Right atrium auricular region (tissue), 2 donors: ENCODE measurements at regions not wholly inside any gene's neighbourhood (a gene's known extent, or its start where the extent isn't known, plus 50 kb on each side); places are given as distances from the start of the nearest gene placed in this dataset.
A peak's percentile ranks its signal among the peaks of the same experiment; 100 is the strongest.

Experiments used
- DNase-seq: peaks from one replicate; pipeline ENCODE4 v3.0.0-alpha.2; 2019; ENCODE audit warnings: low spot score
- H3K27ac ChIP-seq, 2 donors: fragments of 200-600 bp; sonication (generic); 1 replicate in 1 of 2; 2 replicates in 1 of 2; pipeline ENCODE4 v1.5.1; 2016 to 2019
- H3K27me3 ChIP-seq, 2 donors: fragments of 200-600 bp; sonication (generic); one replicate each; pipeline versions ENCODE4 v1.5.1 to v1.6.0; 2017 to 2019
- H3K36me3 ChIP-seq: fragments of 200-600 bp; sonication (generic); one replicate; pipeline ENCODE4 v1.5.1; 2016
- H3K4me1 ChIP-seq, 2 donors: fragments of 200-600 bp; sonication (generic); one replicate each; pipeline versions ENCODE4 v1.5.1 to v1.6.0; 2017 to 2019
- H3K4me3 ChIP-seq, 2 donors: fragments of 200-600 bp; sonication (generic); 1 replicate in 1 of 2; 2 replicates in 1 of 2; pipeline ENCODE4 v1.5.1; 2017 to 2019; ENCODE audit warnings: mild to moderate bottlenecking in 1 of 2, moderate library complexity in 1 of 2
- H3K9me3 ChIP-seq, 2 donors: fragments of 200-600 bp; sonication (generic); one replicate each; pipeline ENCODE4 v1.5.1; 2019
- TF ChIP-seq, protein P1 (sequence below), 2 donors: fragments of 200-600 bp; sonication (generic); IDR thresholded peaks; one replicate each; pipeline ENCODE4 v1.5.1; 2019; ENCODE audit warnings: antibody characterized with exemption in 2 of 2

DNA sequence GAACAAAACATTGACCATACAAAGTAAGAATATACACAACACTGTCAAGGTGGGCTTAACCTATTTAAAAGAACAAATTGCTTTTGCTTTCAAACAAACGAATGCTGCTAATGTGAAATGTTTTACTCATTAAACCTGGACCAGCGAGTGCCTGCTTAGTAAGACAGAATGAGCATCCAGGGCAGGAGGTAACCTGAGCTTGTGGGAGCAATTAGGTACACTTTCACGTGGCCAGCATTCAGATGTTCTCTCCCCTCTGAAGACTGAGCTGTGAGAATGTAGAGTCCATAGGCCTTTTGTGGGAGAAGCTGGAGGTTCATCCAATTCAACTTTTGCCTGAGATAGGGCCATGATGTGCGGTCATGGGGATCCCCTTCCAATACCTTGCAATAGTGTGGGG is 266.5 kb downstream of the TSN start:
- TF ChIP-seq, protein P1, sequence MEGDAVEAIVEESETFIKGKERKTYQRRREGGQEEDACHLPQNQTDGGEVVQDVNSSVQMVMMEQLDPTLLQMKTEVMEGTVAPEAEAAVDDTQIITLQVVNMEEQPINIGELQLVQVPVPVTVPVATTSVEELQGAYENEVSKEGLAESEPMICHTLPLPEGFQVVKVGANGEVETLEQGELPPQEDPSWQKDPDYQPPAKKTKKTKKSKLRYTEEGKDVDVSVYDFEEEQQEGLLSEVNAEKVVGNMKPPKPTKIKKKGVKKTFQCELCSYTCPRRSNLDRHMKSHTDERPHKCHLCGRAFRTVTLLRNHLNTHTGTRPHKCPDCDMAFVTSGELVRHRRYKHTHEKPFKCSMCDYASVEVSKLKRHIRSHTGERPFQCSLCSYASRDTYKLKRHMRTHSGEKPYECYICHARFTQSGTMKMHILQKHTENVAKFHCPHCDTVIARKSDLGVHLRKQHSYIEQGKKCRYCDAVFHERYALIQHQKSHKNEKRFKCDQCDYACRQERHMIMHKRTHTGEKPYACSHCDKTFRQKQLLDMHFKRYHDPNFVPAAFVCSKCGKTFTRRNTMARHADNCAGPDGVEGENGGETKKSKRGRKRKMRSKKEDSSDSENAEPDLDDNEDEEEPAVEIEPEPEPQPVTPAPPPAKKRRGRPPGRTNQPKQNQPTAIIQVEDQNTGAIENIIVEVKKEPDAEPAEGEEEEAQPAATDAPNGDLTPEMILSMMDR (IDR thresholded peaks at IDR 0.05) = no peak
- DNase-seq = no peak
- no peaks in the 10 kb centered on the region for H3K27me3 ChIP-seq
- H3K4me1 ChIP-seq = no peaks in the 10 kb centered on the region
- H3K27ac ChIP-seq = no peak overlapping the region
- no peak overlapping the region for H3K4me3 ChIP-seq
- no peaks in the 10 kb centered on the region for H3K9me3 ChIP-seq
- H3K36me3 ChIP-seq = no peaks in the 10 kb centered on the region

DNA sequence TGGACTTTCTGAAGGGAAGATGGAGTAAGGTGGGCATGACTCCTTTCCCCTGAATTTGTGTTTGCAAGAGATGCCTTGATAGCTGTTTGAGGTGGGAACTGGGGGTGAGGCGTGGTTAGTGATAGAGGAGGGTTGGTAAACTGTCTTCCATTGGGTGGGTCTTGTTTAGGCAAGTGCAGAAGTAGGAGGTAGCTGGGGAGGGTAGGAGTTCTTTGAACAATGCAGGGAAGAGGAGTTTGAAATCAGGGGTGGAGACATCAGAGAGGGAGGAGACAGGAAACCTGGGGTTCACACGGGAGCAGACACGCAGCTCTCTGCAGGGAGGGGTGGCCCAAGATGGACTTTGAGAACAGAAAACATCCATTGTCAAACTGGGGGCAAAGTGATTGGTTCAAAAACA is 267.1 kb downstream of the TSN start:
- TF ChIP-seq, protein P1 (IDR thresholded peaks at IDR 0.05) = no peak
- no peaks in the 10 kb centered on the region for H3K9me3 ChIP-seq
- no peak overlapping the region for H3K4me3 ChIP-seq

DNA sequence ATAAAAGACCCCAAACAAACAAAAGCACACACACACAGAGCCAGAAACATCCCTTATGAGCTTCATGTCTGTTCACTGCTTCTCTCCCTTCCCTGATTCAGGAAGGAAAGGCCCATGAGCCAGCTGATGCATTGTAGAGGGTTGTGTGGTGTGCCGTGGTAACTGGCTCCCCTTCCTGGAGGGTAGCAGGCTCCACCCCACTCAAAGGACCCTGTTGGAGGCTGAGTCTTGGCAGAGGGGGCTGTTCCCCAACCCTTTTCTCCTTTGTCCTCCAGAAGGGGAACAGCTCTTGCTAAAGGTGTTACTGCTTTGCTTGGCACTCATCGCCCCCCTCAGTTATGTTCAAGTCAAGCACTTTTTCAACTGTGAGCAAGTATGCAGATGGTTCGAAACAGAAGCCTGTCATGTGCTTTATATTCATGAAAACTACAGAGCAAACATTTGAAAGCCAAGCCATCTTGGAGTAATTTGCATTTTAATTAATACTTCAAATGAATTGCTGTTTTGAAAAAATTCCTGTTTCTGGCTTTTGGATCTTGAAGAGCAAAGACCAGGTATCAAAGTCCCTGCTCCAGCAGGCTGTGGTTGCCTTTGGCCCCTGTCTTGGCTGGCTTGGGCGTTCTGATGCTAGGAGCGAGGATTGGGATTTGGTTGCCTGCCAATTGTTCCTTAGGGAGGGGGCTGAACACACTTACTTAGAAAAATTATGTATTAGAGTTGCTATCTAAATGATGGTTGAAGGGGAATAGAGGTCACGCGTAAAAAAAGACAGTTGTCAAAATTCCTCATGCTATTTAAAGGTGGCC is 267.8 kb downstream of the TSN start:
- no peaks in the 10 kb centered on the region for H3K36me3 ChIP-seq
- H3K9me3 ChIP-seq = no peaks in the 10 kb centered on the region
- no peak overlapping the region for H3K27ac ChIP-seq
- H3K27me3 ChIP-seq = no peaks in the 10 kb centered on the region
- TF ChIP-seq, protein P1 (IDR thresholded peaks at IDR 0.05) = no peak
- no peak overlapping the region for H3K4me3 ChIP-seq
- DNase-seq = no peak
- no peaks in the 10 kb centered on the region for H3K4me1 ChIP-seq

More for the DNA sequence above, 267.1 kb downstream of the TSN start:
- H3K27me3 ChIP-seq = no peaks in the 10 kb centered on the region
- no peak overlapping the region for H3K27ac ChIP-seq
- H3K36me3 ChIP-seq = no peaks in the 10 kb centered on the region
- DNase-seq = no peak
- H3K4me1 ChIP-seq = no peaks in the 10 kb centered on the region

DNA sequence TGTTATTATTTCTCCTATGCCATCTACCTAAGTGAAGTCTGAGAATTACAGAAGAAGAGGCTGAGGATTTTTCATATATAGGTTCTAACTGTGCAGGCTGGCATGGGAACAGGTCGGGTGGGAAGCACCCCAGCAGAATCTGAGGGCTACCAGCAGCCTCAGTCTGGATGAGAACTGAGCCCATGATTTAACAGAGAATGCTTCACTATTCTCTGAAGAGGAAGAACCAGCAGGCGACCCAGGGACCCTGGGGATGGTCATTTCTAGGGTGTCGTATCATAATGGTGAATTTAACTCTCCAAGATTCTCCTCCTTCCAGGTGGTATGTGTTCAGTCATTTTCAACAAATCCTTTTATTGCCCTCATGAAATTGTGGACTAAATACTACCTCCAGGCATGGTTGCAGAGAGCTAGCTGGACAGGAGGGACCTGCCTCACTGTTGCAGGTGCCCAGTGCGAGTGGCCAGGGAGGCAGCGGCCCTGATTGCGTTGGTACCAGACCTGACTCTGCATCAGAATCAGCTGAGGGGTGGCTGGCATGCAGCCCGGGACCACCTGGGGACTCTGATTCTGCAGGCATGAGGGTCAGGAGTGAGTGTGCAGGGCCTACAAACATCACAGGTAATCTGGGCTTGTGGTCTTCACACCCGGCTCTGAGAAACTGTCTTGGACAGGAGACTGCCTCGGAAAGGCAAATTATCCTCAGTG is 272.2 kb downstream of the TSN start:
- peaks cover 0 to 4% of the 10 kb centered on the region in 2 donors for H3K9me3 ChIP-seq
- H3K27me3 ChIP-seq = no peaks in the 10 kb centered on the region
- TF ChIP-seq, protein P1 (IDR thresholded peaks at IDR 0.05) = no peak
- H3K4me3 ChIP-seq = no peak overlapping the region
- peak; percentile 38 for DNase-seq
- H3K4me1 ChIP-seq = no peaks in the 10 kb centered on the region
- H3K36me3 ChIP-seq = no peaks in the 10 kb centered on the region
- no peak overlapping the region for H3K27ac ChIP-seq

DNA sequence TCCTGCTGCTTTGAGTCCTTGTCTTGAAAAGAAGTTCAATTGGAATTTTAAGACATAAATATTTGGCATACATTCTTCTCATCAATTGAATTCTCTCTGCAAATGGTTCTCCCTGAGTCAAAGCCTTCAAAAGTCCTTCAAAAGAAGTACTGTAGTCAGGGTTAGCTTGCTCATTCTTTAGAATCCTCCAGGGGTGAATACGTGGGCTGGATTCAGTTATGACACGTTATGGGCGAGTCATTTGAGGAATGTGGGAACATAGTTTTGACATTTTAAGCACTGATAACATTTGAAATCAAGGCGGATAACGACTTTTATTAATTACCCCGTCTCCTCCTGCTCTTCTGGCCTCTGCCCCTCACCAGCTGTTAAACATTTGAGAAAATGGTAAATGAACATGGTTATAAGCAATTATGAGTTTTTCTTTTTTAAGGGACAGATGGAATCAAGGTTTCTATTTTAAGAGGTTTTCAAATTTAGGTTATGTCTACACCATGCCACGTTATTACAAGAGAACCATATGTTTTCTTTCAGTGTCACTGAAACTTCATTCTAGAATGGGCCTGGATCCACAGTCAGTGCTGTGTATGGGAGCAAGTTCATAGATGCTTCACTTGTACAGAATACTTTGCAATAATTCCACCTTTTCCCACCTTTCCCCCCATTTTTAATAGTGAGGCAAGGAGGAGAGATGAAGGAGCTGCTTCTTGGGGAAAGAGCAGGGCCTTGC is 273.1 kb downstream of the TSN start:
- TF ChIP-seq, protein P1 (IDR thresholded peaks at IDR 0.05) = no peak
- H3K27me3 ChIP-seq = no peaks in the 10 kb centered on the region
- DNase-seq = peak; percentile 28

More for the DNA sequence above, 273.1 kb downstream of the TSN start:
- Histone ChIP-seq H3K4me3 (no peak overlapping the region), H3K4me1 (no peaks in the 10 kb centered on the region), H3K9me3 (peaks cover 0 to 4% of the 10 kb centered on the region in 2 donors), H3K36me3 (no peaks in the 10 kb centered on the region), H3K27ac (no peak overlapping the region)
